Suppressor macrophage treated with lipopolysaccharide for 1 hour (primary cell): ENCODE measurements at regions not wholly inside any gene's neighbourhood (a gene's known extent, or its start where the extent isn't known, plus 50 kb on each side); places are given as distances from the start of the nearest gene placed in this dataset.
"Not testable (repeated sequence)": the region's sequence is repeated elsewhere in the genome, so short reads cannot be mapped to it uniquely, and the experiment has no call there.

Experiments
- DNase-seq, 3 donors: peaks; one replicate each; pipeline ENCODE4 v3.0.0-alpha.2; 2020 to 2022

DNA sequence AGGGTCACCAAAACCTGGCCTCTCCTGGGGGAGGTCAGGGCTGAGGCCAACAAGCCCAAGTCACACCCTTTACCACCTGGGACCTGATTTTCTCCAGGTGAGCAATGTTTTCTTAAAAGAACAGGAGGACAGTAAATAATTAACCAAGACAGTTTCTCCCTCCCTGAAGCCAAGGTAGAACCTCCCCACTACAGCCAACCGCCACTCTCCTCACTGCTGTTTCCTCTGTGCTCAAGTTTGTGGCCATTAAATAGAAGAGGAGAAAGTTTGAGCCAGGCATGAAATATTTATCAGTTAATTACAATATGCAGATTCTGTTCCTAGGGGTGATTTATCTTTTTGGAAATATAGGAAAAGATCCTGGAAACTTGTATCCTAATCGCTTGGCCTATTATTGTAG lies 150.6 kb upstream of the ANKRD20A1 start:
- not testable (repeated sequence) for DNase-seq

GRCh38 chr9:67711429-67711828 lies 147.3 kb upstream of the ANKRD20A1 start:
- DNase-seq, result not testable (repeated sequence)

GRCh38 chr9:67711931-67712330 lies 146.8 kb upstream of the ANKRD20A1 start:
- peak in 2 of 3 donors; percentile 0 to 16 for DNase-seq

GRCh38 chr9:67712956-67713355 lies 145.8 kb upstream of the ANKRD20A1 start:
- not testable (repeated sequence) for DNase-seq

GRCh38 chr9:67717830-67718388 lies 140.8 kb upstream of the ANKRD20A1 start:
- DNase-seq, result not testable (repeated sequence)

DNA sequence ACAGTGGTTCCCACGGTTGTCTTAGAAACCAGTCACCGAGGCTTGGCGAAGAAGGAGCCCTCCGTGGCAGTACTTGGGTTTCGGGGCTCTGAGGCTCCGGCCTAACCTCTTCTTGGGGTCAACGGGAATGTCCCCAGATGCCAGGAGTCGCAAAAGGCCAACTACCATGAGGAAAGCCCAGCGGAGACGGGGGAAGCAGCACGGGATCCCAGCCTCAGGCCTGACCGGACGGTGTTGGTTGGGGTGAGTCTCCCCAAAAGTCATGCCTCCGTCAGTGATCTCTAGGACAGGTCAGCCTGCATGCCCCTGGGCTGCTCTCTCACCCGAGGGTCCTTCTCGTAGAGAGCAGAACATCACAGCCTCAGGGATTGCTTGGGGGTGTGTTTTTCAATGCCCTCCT lies 138.2 kb upstream of the ANKRD20A1 start:
- DNase-seq, result not testable (repeated sequence)

GRCh38 chr9:67722460-67723090 lies 136.2 kb upstream of the ANKRD20A1 start:
- DNase-seq, result not testable (repeated sequence)

- not testable (repeated sequence) for DNase-seq
Measured at GRCh38 chr9:67723185-67723584, 135.5 kb upstream of the ANKRD20A1 start.

DNA sequence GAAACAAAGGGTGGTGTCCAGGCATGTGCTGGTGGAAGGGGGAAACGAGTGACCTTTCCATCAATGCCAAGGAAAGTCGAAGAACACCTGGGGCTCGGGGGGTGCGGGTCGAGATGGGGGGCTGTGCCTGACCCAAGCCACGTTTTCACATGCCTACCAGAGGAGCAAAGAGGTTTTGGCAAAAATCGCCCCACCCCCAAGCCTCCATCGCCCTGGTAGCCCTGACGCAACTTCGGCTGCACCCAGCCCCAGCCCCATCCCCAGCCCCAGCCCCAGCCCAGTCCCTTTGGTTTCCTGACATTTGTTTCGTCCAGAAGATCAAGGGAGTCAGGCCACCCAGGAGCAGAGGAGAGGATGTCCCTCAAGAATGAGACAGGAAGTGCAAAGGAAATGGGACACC lies 133.8 kb upstream of the ANKRD20A1 start:
- not testable (repeated sequence) for DNase-seq

DNA sequence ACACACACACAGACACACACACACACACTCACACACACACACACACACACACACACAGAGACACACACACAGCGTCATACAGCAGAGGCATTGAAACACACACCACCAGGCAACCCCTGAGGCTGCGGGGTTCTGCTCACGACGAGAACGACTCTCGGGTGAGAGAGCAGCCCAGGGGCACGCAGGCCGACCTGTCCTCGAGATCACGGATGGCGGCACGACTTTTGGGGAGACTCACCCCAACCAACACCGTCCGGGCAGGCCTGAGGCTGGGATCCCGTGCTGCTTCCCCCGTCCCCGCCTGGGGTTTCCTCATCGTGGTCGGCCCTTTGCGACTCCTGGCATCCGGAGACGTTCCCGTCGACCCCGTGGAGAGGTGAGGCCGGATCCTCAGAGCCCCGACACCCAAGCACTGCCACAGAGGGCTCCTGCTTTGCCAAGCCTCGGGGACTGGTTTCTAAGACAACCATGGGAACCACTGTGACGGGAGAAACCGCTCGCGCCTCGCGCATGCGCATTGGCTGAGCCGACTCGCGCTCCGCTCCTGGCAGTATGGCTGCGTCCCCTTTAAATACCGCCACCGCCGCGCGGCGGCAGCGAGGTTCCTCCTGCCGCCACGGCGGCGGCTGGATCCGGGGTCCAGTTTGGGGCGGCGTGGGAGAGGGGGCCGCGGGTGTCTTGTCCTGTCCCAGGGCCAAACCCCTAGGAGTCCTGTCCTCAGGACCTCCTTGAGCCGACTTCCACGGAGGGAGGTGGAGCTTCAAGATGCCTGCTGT lies 132.3 kb upstream of the ANKRD20A1 start:
- not testable (repeated sequence) for DNase-seq

GRCh38 chr9:67763133-67763532 lies 95.6 kb upstream of the ANKRD20A1 start:
- not testable (repeated sequence) for DNase-seq

- not testable (repeated sequence) for DNase-seq
Measured at GRCh38 chr9:67771807-67772206, 86.9 kb upstream of the ANKRD20A1 start.

- not testable (repeated sequence) for DNase-seq
Measured at GRCh38 chr9:67800170-67800569, 58.6 kb upstream of the ANKRD20A1 start.
